HepG2 (cell line): ENCODE measurements at regions not wholly inside any gene's neighbourhood (a gene's known extent, or its start where the extent isn't known, plus 50 kb on each side); places are given as distances from the start of the nearest gene placed in this dataset.

Experiments
- ATAC-seq: fragments of 200-7000 bp; cut with Tn5 transposase; 3 replicates; pipeline ENCODE4 v1.9.1; 2020; ENCODE audit warnings: mild to moderate bottlenecking, moderate library complexity
- BruUV-seq: library from RNA; stranded (reverse); fragments of 400-500 nt; replicated peaks from 2 replicates; lab custom pipeline; 2021; lab: Mats Ljungman, UMichigan
- CTCF ChIA-PET: fragments of 300-600 bp; formaldehyde crosslinking; extraction: SDS; loops from one replicate; lab custom pipeline; 2021; ENCODE audit warnings: low total read pairs, inconsistent platforms, low intra/inter-chr PET ratio; lab: Yijun Ruan, JAX
- POLR2A ChIA-PET: fragments of 350-600 bp; sonication (Branson Sonifier 250); formaldehyde crosslinking; loops from one replicate; lab custom pipeline; 2020; ENCODE audit warnings: antibody characterized with exemption, inconsistent platforms; lab: Yijun Ruan, JAX
- DNase-seq: peaks from one replicate; pipeline ENCODE4 v3.0.0-alpha.2; 2015; ENCODE audit warnings: low spot score
- FAIRE-seq: peaks from 3 replicates; lab custom pipeline; 2011; peaks lifted over from hg19 to GRCh38; lab: Jason Lieb, UNC
- H2AFZ ChIP-seq: one replicate; pipeline ENCODE4 v1.6.1; 2011; ENCODE audit warnings: low read length, inconsistent platforms
- H3K27ac ChIP-seq: fragments of 300-600 bp; 3 replicates; pipeline ENCODE4 v1.8.0; 2011; ENCODE audit warnings: mixed run types, mild to moderate bottlenecking, mixed read lengths, low read length, inconsistent platforms; ENCODE audit not compliant: insufficient read depth; ENCODE audit errors: extremely low read length
- H3K27me3 ChIP-seq, 2 experiments: fragments of 200-600 bp in 1 of 2; 2 replicates in 1 of 2; 3 replicates in 1 of 2; pipeline versions ENCODE4 v1.6.0 to v1.8.0; 2011; ENCODE audit warnings: low read length in 2 of 2, mild to moderate bottlenecking in 2 of 2, moderate library complexity in 2 of 2, inconsistent platforms in 1 of 2; ENCODE audit not compliant: insufficient read depth in 2 of 2, control insufficient read depth in 1 of 2
- H3K36me3 ChIP-seq, 2 experiments: fragments of 200-600 bp in 1 of 2; replicated peaks in 1 of 2; 2 replicates in 1 of 2; 3 replicates in 1 of 2; pipeline versions ENCODE4 v1.5.1 to v1.8.0; 2011; ENCODE audit warnings: low read length in 2 of 2, inconsistent platforms in 1 of 2; ENCODE audit not compliant: insufficient read depth in 2 of 2, control insufficient read depth in 1 of 2
- H3K4me1 ChIP-seq: 2 replicates; pipeline ENCODE4 v1.5.1; 2012; ENCODE audit warnings: low read length, inconsistent platforms; ENCODE audit not compliant: insufficient read depth
- H3K4me2 ChIP-seq: 2 replicates; pipeline ENCODE4 v1.6.0; 2011; ENCODE audit warnings: low read depth, low read length, inconsistent platforms
- H3K4me3 ChIP-seq, 3 experiments: fragments of 200-600 bp in 1 of 3; sonication (generic), shearing (Covaris generic) in 1 of 3; replicated peaks in 1 of 3; 2 replicates each; pipeline ENCODE4 v1.5.1; 2011 to 2016; ENCODE audit warnings: low read length in 3 of 3, inconsistent platforms in 2 of 3, low read depth in 2 of 3, mild to moderate bottlenecking in 2 of 3, control low read depth in 1 of 3, mixed read lengths in 1 of 3; ENCODE audit not compliant: insufficient read depth in 1 of 3
- H3K79me2 ChIP-seq: one replicate; pipeline ENCODE4 v1.6.1; 2011; ENCODE audit warnings: low read length, inconsistent platforms; ENCODE audit not compliant: insufficient read depth
- H3K9ac ChIP-seq: 2 replicates; pipeline ENCODE4 v1.6.0; 2011; ENCODE audit warnings: mild to moderate bottlenecking, low read depth, low read length, inconsistent platforms; ENCODE audit not compliant: insufficient read depth
- H3K9me3 ChIP-seq: 2 replicates; pipeline ENCODE4 v1.5.1; 2012; ENCODE audit warnings: mild to moderate bottlenecking, low read length
- H4K20me1 ChIP-seq: 2 replicates; pipeline ENCODE4 v1.6.0; 2011; ENCODE audit warnings: inconsistent platforms, mild to moderate bottlenecking, low read length, moderate library complexity; ENCODE audit not compliant: insufficient read depth
- CAMTA2 ChIP-seq: sonication (generic); formaldehyde crosslinking; IDR thresholded peaks from 2 replicates; pipeline ENCODE4 v1.4.0; 2020; ENCODE audit warnings: mild to moderate bottlenecking, missing genetic modification reagents, borderline replicate concordance
- CC2D1A ChIP-seq: sonication (generic); formaldehyde crosslinking; IDR thresholded peaks from 2 replicates; pipeline ENCODE4 v1.8.1; 2023; ENCODE audit warnings: mild to moderate bottlenecking, missing genetic modification reagents
- KAT7 ChIP-seq: IDR thresholded peaks from 2 replicates; pipeline ENCODE4 v1.6.1; 2018; ENCODE audit warnings: borderline replicate concordance, missing compliant biosample characterization
- NAIF1 ChIP-seq: sonication (generic); formaldehyde crosslinking; IDR thresholded peaks from 2 replicates; pipeline ENCODE4 v1.5.0; 2020; ENCODE audit warnings: mild to moderate bottlenecking, missing genetic modification reagents, borderline replicate concordance
- NFE2 ChIP-seq: sonication (generic); formaldehyde crosslinking; IDR thresholded peaks from 2 replicates; pipeline ENCODE4 v1.4.0; 2020; ENCODE audit warnings: missing genetic modification reagents
- SOX6 ChIP-seq, 2 experiments: fragments of 450-650 bp in 1 of 2; sonication (generic) in 1 of 2; formaldehyde crosslinking in 1 of 2; IDR thresholded peaks; 2 replicates each; pipeline versions ENCODE4 v1.4.0 to v1.6.1; 2017 to 2020; ENCODE audit warnings: antibody characterized with exemption in 1 of 2, mild to moderate bottlenecking in 1 of 2, missing genetic modification reagents in 1 of 2
- TRIM22 ChIP-seq: fragments of 450-650 bp; IDR thresholded peaks from 2 replicates; pipeline ENCODE4 v1.6.1; 2017
- ZBTB10 ChIP-seq: sonication (generic); formaldehyde crosslinking; IDR thresholded peaks from 2 replicates; pipeline ENCODE4 v1.4.0; 2020; ENCODE audit warnings: missing genetic modification reagents, borderline replicate concordance
- ZFP62 ChIP-seq: sonication (generic); formaldehyde crosslinking; IDR thresholded peaks from 2 replicates; pipeline ENCODE4 v1.4.0; 2020; ENCODE audit warnings: missing genetic modification reagents
- ZMAT3 ChIP-seq: sonication (generic); formaldehyde crosslinking; conservative IDR thresholded peaks from 2 replicates; pipeline ENCODE4 v1.7.0; 2021; ENCODE audit warnings: missing genetic modification reagents
- ZNF580 ChIP-seq: IDR thresholded peaks from 2 replicates; pipeline ENCODE4 v1.6.1; 2016; ENCODE audit warnings: low read depth, borderline replicate concordance
- ZNF619 ChIP-seq: sonication (generic); formaldehyde crosslinking; IDR thresholded peaks from 2 replicates; pipeline ENCODE4 v1.4.0; 2020; ENCODE audit warnings: mild to moderate bottlenecking, missing genetic modification reagents
- ZNF782 ChIP-seq: sonication (generic); formaldehyde crosslinking; IDR thresholded peaks from 2 replicates; pipeline ENCODE4 v1.4.0; 2020; ENCODE audit warnings: missing genetic modification reagents, mild to moderate bottlenecking, borderline replicate concordance
- WGBS: methylation state at CpG from one replicate; pipeline ENCODE4 v1.1.6; 2017; ENCODE audit warnings: low lambda C conversion rate; 5-methylcytosine and 5-hydroxymethylcytosine counted together
- in situ Hi-C: cut with HindIII; loops from 2 replicates; pipeline ENCODE4 v1.10.0; 2017; ENCODE audit warnings: low pct_unique_long_range_greater_than_20kb; ENCODE audit not compliant: extremely low pct_ligation_motif_present
- intact Hi-C: fragments of 100-400 bp; cut with micrococcal nuclease; formaldehyde crosslinking; loops from one replicate; pipeline ENCODE4 v1.10.0; 2022; ENCODE audit not compliant: unreplicated experiment
- TF ChIP-seq, protein P1 (sequence below): sonication (generic); formaldehyde crosslinking; IDR thresholded peaks from 2 replicates; pipeline ENCODE4 v1.4.0; 2020; ENCODE audit warnings: missing genetic modification reagents

- Histone ChIP-seq H2AFZ (no peak overlapping the region), H3K4me1 (peaks cover 32% of the 10 kb centered on the region), H3K27me3 (no peaks in the 10 kb centered on the region), H3K27ac (no peak overlapping the region), H4K20me1 (no peaks in the 10 kb centered on the region), H3K36me3 (no peaks in the 10 kb centered on the region), H3K9me3 (no peaks in the 10 kb centered on the region), H3K9ac (no peak overlapping the region), H3K79me2 (no peaks in the 10 kb centered on the region), H3K4me3 (no peak overlapping the region), H3K4me2 (no peak overlapping the region)
- ATAC-seq: no peak
- no peak for DNase-seq
- no peak for FAIRE-seq
- 78% methylated on average over 3 of the region's 3 CpGs for WGBS
- TF ChIP-seq ZNF580 (CRISPR knock-in tag): no peak
- TF ChIP-seq ZNF619: no peak
- no peak for TF ChIP-seq NAIF1 (CRISPR knock-in tag)
- no peak for TF ChIP-seq ZMAT3 (CRISPR knock-in tag)
- no peak for TF ChIP-seq NFE2 (CRISPR knock-in tag)
- TF ChIP-seq ZFP62 (CRISPR knock-in tag): no peak
- TF ChIP-seq ZNF782 (CRISPR knock-in tag): no peak
- TF ChIP-seq SOX6 (IDR thresholded peaks at IDR 0.05): no peak
- no peak for TF ChIP-seq SOX6 (CRISPR knock-in tag; IDR thresholded peaks at IDR 0.05)
- no TSS peak for BruUV-seq
- intact Hi-C loops: no loop called here
- POLR2A ChIA-PET: no interaction called here
- in situ Hi-C loops: no loop called here
- CTCF ChIA-PET: no interaction called here
Observed at GRCh38 chr16:87248714-87249113, 68.5 kb downstream of the C16orf95 start.

- intact Hi-C loops: no loop called here
- H3K4me1 ChIP-seq: peaks cover 35% of the 10 kb centered on the region
- ChIA-PET POLR2A (no interaction called here), CTCF (no interaction called here)
- H3K27me3 ChIP-seq: no peaks in the 10 kb centered on the region
- in situ Hi-C loops: no loop called here
- no peak overlapping the region for H3K4me3 ChIP-seq
- H3K9ac ChIP-seq: no peak overlapping the region
- no peaks in the 10 kb centered on the region for H4K20me1 ChIP-seq
- H3K4me2 ChIP-seq: no peak overlapping the region
- BruUV-seq: no TSS peak
- no peak overlapping the region for H3K27ac ChIP-seq
- ATAC-seq: no peak
- H3K9me3 ChIP-seq: no peaks in the 10 kb centered on the region
- 85% methylated on average over 10 of the region's 10 CpGs for WGBS
- DNase-seq: no peak
- no peak overlapping the region for H2AFZ ChIP-seq
- FAIRE-seq: no peak
- H3K79me2 ChIP-seq: no peaks in the 10 kb centered on the region
- H3K36me3 ChIP-seq: no peaks in the 10 kb centered on the region
- TF ChIP-seq, protein P1, sequence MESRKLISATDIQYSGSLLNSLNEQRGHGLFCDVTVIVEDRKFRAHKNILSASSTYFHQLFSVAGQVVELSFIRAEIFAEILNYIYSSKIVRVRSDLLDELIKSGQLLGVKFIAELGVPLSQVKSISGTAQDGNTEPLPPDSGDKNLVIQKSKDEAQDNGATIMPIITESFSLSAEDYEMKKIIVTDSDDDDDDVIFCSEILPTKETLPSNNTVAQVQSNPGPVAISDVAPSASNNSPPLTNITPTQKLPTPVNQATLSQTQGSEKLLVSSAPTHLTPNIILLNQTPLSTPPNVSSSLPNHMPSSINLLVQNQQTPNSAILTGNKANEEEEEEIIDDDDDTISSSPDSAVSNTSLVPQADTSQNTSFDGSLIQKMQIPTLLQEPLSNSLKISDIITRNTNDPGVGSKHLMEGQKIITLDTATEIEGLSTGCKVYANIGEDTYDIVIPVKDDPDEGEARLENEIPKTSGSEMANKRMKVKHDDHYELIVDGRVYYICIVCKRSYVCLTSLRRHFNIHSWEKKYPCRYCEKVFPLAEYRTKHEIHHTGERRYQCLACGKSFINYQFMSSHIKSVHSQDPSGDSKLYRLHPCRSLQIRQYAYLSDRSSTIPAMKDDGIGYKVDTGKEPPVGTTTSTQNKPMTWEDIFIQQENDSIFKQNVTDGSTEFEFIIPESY (CRISPR knock-in tag): no peak
- no peak for TF ChIP-seq CC2D1A
- no peak for TF ChIP-seq KAT7
- TF ChIP-seq TRIM22: no peak
- TF ChIP-seq CAMTA2 (CRISPR knock-in tag): no peak
- TF ChIP-seq ZBTB10: no peak
Observed at GRCh38 chr16:87249425-87249824, 67.8 kb downstream of the C16orf95 start.
